ENCODE measurements at regions not wholly inside any gene's neighbourhood (a gene's known extent, or its start where the extent isn't known, plus 50 kb on each side); places are given as distances from the start of the nearest gene placed in this dataset.

DNA sequence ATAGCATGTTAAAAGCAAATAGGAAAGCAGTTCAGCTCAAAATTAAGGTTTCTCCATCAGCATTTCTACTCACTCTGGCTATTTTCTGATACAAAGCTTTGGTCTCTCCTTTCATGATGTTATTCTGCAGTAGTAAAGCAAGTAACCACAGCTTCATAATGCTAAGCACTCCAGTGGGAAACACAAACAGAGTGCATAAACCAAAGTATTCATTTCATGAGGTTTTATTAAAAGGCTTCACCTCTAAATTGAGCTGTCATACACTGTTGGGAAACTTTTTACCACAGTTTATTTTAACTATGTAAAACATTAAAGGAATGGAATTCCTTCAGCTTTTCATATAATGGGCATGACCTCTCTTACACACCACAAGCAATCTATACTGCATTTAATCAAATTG, 157.9 kb upstream of the LMO3 start:
- H3K27ac ChIP-seq, result no peak overlapping the region
- TF ChIP-seq, protein P1, sequence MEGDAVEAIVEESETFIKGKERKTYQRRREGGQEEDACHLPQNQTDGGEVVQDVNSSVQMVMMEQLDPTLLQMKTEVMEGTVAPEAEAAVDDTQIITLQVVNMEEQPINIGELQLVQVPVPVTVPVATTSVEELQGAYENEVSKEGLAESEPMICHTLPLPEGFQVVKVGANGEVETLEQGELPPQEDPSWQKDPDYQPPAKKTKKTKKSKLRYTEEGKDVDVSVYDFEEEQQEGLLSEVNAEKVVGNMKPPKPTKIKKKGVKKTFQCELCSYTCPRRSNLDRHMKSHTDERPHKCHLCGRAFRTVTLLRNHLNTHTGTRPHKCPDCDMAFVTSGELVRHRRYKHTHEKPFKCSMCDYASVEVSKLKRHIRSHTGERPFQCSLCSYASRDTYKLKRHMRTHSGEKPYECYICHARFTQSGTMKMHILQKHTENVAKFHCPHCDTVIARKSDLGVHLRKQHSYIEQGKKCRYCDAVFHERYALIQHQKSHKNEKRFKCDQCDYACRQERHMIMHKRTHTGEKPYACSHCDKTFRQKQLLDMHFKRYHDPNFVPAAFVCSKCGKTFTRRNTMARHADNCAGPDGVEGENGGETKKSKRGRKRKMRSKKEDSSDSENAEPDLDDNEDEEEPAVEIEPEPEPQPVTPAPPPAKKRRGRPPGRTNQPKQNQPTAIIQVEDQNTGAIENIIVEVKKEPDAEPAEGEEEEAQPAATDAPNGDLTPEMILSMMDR (conservative IDR thresholded peaks at IDR 0.05), result no peak

GRCh38 chr12:16756833-16757555, 151.0 kb upstream of the LMO3 start:
- TF ChIP-seq, protein P1 (conservative IDR thresholded peaks at IDR 0.05), result no peak
- no peak overlapping the region for H3K27ac ChIP-seq

GRCh38 chr12:16730772-16731171, 124.8 kb upstream of the LMO3 start:
- TF ChIP-seq, protein P1 (conservative IDR thresholded peaks at IDR 0.05), result no peak
- H3K27ac ChIP-seq, result no peak overlapping the region

- no peak overlapping the region for H3K27ac ChIP-seq
- TF ChIP-seq, protein P1 (conservative IDR thresholded peaks at IDR 0.05), result no peak
These were observed 120.9 kb upstream of the LMO3 start for GRCh38 chr12:16726879-16727278.

GRCh38 chr12:16719713-16720416, 113.9 kb upstream of the LMO3 start:
- TF ChIP-seq, protein P1 (conservative IDR thresholded peaks at IDR 0.05), result no peak
- no peak overlapping the region for H3K27ac ChIP-seq

DNA sequence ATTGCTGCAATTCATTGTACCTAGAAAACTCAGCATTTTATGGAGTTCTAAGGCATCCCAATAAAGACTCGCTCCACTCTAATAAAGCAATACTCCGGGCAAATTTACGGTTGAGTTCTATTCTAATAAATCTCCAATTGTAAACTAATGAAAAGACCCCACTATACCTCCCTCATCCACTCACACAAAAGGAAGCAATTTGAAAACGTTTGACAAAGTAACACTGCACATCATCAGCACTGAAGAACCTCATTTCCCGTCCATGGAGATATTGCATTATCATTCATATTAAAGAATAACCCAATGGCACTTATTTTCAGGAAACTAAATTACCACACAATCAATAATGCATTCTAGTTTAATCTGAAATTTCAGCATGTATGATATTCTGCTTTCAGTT, 111.0 kb upstream of the LMO3 start:
- no peak overlapping the region for H3K27ac ChIP-seq
- TF ChIP-seq, protein P1 (conservative IDR thresholded peaks at IDR 0.05), result no peak

GRCh38 chr12:16692099-16692498, 86.1 kb upstream of the LMO3 start:
- TF ChIP-seq, protein P1 (conservative IDR thresholded peaks at IDR 0.05), result no peak
- H3K27ac ChIP-seq, result no peak overlapping the region

All from VCaP (cell line).